HG03108 (cell line): ENCODE measurements at regions not wholly inside any gene's neighbourhood (a gene's known extent, or its start where the extent isn't known, plus 50 kb on each side); places are given as distances from the start of the nearest gene placed in this dataset.
"Not testable (repeated sequence)": the region's sequence is repeated elsewhere in the genome, so short reads cannot be mapped to it uniquely, and the experiment has no call there.

Experiments used
- ATAC-seq: cut with Tn5 transposase; IDR thresholded peaks from one replicate; pipeline ENCODE4 v1.9.1; 2021; ENCODE audit warnings: moderate library complexity; ENCODE audit not compliant: unreplicated experiment

- no peak for ATAC-seq
Measured at GRCh38 chr16:58820411-58820810, 86.3 kb upstream of the GOT2 start.

GRCh38 chr16:58815181-58815888, 81.2 kb upstream of the GOT2 start:
- no peak for ATAC-seq

GRCh38 chr16:58814348-58814801, 80.3 kb upstream of the GOT2 start:
- peak; percentile 61 for ATAC-seq

GRCh38 chr16:58809213-58809612, 75.1 kb upstream of the GOT2 start:
- no peak for ATAC-seq

- ATAC-seq, result no peak
Measured at GRCh38 chr16:58807276-58807675, 73.2 kb upstream of the GOT2 start.

GRCh38 chr16:58801838-58802237, 67.7 kb upstream of the GOT2 start:
- no peak for ATAC-seq

GRCh38 chr16:58797137-58797801, 63.2 kb upstream of the GOT2 start:
- ATAC-seq, result no peak

- no peak for ATAC-seq
Measured at GRCh38 chr16:58793366-58793765, 59.2 kb upstream of the GOT2 start.

- no peak for ATAC-seq
Measured at GRCh38 chr16:58792188-58792587, 58.1 kb upstream of the GOT2 start.

GRCh38 chr16:58790816-58791557, 56.9 kb upstream of the GOT2 start:
- ATAC-seq, result not testable (repeated sequence)

- no peak for ATAC-seq
Measured at GRCh38 chr16:58789351-58789750, 55.2 kb upstream of the GOT2 start.
